ENCODE measurements at regions not wholly inside any gene's neighbourhood (a gene's known extent, or its start where the extent isn't known, plus 50 kb on each side); places are given as distances from the start of the nearest gene placed in this dataset.

DNA sequence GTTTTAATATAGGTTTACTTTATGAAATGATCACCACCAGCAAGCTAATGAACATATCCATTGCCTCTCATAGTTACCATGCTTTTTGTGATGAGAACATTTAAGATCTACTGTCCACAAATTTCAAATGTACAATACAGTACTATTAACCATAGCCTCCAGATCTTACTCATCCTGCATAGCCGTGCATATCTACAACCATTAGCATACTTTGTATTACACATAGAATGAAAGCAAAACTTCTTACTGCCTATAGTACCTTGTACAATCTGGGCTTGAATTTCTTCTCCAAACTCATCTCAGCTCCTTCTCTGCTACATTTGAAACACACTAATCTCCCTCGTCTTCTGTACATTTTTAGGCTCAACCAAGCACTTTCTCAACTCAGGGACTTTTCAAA is 510.6 kb downstream of the PRR16 start:
- TF ChIP-seq, protein P1, sequence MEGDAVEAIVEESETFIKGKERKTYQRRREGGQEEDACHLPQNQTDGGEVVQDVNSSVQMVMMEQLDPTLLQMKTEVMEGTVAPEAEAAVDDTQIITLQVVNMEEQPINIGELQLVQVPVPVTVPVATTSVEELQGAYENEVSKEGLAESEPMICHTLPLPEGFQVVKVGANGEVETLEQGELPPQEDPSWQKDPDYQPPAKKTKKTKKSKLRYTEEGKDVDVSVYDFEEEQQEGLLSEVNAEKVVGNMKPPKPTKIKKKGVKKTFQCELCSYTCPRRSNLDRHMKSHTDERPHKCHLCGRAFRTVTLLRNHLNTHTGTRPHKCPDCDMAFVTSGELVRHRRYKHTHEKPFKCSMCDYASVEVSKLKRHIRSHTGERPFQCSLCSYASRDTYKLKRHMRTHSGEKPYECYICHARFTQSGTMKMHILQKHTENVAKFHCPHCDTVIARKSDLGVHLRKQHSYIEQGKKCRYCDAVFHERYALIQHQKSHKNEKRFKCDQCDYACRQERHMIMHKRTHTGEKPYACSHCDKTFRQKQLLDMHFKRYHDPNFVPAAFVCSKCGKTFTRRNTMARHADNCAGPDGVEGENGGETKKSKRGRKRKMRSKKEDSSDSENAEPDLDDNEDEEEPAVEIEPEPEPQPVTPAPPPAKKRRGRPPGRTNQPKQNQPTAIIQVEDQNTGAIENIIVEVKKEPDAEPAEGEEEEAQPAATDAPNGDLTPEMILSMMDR (IDR thresholded peaks at IDR 0.05) = no peak
- no peak for TF ChIP-seq EP300 (IDR thresholded peaks at IDR 0.05)
- no peak for TF ChIP-seq POLR2A (IDR thresholded peaks at IDR 0.05)
- no peak for TF ChIP-seq POLR2AphosphoS5 (IDR thresholded peaks at IDR 0.05)

Measured in sigmoid colon (tissue), 4 donors.